ENCODE measurements at regions not wholly inside any gene's neighbourhood (a gene's known extent, or its start where the extent isn't known, plus 50 kb on each side); places are given as distances from the start of the nearest gene placed in this dataset.
"Not testable (repeated sequence)": the region's sequence is repeated elsewhere in the genome, so short reads cannot be mapped to it uniquely, and the experiment has no call there.

- DNase-seq: no peak
Observed at GRCh38 chr1:101121975-101122374, 96.4 kb upstream of the DPH5 start.

GRCh38 chr1:101121504-101121903 is 95.9 kb upstream of the DPH5 start:
- DNase-seq: no peak

GRCh38 chr1:101120868-101121267 is 95.3 kb upstream of the DPH5 start:
- DNase-seq: no peak

DNA sequence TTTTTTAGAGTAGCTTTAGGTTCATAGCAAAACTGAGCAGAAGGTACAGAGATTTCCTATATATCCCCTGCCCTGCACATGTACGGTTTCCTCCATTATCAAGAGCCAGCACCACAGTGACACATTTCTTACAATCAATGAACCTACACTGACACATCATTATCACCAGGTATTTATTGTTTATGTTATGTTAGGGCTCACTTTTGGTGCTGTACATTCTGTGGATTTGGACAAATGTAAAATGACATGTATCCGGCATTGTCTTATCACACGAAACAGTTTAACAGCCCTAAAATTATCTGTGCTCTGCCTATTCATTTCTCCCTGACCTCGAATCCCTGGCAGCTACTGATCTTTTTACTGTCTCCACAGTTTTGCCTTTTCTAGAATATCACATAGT is 93.7 kb upstream of the DPH5 start:
- DNase-seq: no peak

DNA sequence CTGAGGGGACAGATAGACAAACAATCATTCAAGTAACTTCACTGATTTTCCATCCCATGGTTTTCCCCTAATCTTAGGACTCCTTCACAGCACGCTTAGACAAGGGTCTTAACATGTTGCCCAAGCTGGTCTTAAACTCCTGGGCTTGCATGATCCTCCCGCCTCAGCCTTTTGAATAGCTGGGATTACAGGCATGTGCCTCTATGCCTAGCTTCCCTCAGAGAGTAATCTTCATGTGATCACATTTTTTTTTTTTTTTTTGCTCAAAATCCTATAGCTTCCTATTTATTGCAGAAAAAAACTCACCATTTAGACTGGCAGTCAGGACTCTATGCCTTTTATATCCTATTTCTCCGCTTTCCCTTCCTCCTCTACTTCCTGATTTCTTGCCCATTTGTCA is 90.4 kb upstream of the DPH5 start:
- no peak for DNase-seq

DNA sequence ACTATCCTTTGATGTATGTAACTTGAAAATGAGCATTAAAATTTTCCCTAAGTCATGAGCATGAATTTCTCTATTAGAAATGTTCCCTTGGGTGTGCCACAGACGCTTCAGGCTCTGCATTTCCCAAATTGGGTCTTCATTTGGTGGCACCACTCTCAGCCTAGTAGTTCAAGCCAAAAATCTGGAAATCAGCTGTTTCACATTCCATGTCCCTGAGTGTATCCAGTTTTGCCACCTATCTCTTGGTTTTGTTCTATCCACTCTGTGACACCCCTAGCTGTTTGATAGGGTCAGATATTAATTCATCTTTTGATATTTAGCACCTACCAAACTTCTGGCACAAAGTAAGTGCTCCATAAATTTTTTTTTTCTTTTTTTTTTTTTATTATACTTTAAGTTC is 89.5 kb upstream of the DPH5 start:
- DNase-seq: no peak

DNA sequence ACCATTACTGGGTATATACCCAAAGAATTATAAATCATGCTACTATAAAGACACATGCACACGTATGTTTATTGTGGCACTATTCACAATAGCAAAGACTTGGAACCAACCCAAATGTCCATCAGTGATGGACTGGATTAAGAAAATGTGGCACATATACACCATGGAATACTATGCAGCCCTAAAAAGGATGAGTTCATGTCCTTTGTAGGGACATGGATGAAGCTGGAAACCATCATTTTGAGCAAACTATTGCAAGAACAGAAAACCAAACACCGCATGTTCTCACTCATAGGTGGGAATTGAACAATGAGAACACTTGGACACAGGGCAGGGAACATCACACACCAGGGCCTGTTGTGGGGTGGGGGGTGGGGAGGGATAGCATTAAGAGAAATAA is 88.5 kb upstream of the DPH5 start:
- DNase-seq: not testable (repeated sequence)

GRCh38 chr1:101112051-101112780 is 86.6 kb upstream of the DPH5 start:
- DNase-seq: peak; percentile 83

DNA sequence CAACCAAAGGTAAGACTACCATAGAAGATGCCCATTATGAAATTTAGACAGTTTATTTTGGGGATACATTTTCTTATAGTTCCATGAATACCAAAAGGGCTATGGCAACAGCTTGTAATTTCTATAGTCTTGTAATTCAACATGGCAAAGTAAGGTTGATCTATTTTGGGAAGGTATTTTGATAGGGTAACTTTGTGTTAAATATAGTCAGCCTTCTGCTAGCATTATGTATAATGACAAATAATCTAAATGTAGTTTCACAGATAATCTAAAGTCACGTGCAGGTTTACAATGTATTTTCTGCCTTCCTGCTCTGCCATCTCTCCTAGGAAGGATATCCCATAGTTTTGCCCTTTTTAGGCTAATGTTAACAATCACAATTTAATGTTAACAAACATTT is 85.9 kb upstream of the DPH5 start:
- no peak for DNase-seq

GRCh38 chr1:101109791-101110190 is 84.2 kb upstream of the DPH5 start:
- DNase-seq: no peak

- no peak for DNase-seq
Observed at GRCh38 chr1:101108111-101108500, 82.5 kb upstream of the DPH5 start.

DNA sequence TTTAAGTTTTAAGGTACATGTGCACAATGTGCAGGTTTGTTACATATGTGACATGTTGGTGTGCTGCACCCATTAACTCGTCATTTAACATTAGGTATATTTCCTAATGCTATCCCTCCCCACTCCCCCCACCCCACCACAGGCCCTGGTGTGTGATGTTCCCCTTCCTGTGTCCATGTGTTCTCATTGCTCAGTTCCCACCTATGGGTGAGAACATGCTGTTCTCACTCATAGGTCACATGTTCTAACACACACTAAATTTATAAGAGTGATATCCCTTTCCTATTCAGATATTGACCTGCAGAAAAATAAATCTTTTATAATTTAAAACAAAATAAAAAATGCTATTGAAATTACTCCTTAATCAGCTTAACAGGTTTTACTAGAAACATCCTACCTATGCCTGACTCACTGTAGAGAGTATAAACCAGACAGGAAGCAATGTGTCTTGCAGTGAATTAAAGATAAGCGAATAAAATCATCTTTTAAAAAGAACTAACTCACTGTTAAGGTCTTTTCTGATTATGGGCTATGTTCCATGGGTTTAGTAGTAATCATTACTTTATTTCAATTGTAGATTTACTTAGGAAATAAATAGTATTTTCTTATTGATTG is 82.0 kb upstream of the DPH5 start:
- DNase-seq: no peak

- DNase-seq: no peak
Observed at GRCh38 chr1:101105877-101106276, 80.3 kb upstream of the DPH5 start.

DNA sequence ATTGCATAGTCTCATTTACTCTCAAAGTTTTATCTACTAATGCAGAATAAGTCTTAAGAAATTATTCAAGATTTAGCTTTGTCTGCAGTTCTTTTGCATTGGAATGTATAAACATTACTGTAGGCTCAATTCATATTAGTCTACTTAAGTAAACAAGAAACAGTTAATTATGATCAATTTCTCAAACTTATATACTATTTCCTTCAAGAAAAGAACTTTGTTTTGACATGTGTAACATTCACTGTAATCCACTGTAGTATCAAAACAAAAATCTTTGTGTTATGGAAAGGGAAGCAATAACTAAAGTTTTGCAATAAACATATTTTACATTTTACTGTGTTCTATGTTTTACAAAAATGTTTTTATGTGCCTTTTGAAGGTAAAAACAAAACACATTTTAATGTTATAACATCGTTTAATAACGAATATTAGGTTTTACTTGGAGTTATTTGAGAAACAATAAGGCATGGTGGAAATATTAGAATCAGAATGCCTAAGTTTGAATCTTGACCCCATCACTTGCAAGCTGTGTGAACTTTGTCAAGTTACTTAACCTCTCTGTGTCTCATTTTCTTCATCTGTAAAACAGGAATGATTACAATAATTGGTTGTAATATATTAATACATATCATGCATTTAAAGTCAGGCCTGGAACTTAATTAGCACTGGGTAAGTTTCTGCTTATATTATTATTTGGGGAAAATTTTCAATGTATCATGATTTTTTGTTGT is 77.0 kb upstream of the DPH5 start:
- DNase-seq: no peak

- peak; percentile 5 for DNase-seq
Observed at GRCh38 chr1:101101360-101101759, 75.8 kb upstream of the DPH5 start.

DNA sequence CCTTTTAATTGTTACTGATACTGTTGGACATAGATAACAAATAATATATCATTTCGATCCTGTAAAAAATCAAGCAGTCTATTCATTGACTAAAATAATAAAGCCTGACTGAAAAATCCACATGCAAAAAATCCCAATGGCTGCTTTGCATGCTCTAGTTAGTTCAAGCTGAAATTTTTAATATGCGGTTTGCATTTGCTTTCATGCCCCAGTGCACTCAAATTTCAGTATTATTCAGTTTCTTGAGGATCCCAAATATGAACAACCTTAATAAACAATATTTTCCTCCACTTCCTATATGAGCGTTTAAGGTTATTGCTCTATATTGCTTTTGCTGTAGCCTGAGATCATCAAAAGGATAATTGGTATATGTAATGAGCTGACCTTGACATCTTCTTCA is 75.1 kb upstream of the DPH5 start:
- no peak for DNase-seq

- no peak for DNase-seq
Observed at GRCh38 chr1:101098907-101099306, 73.3 kb upstream of the DPH5 start.

DNA sequence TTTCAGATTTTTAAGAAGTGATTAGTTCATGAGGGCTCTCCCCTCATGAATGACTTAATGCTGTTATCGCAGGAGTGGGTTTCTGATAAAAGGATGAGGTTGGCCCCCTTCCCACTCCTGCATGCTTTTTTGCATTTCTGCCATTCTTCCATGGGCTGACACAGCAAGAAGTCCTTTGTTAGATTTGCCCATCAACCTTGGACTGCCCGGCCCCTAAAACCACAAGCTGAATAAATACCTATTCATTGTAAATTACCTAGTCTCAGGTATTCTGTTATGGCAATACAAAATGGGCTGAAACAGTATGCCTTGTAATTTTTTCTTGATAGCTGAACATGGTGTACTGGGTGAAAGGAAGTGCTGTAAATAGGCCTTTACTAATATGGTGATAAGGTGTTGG is 72.7 kb upstream of the DPH5 start:
- no peak for DNase-seq

- DNase-seq: no peak
Observed at GRCh38 chr1:101089613-101090338, 64.2 kb upstream of the DPH5 start.

- DNase-seq: no peak
Observed at GRCh38 chr1:101088431-101088830, 62.8 kb upstream of the DPH5 start.

GRCh38 chr1:101086783-101087182 is 61.2 kb upstream of the DPH5 start:
- no peak for DNase-seq

DNA sequence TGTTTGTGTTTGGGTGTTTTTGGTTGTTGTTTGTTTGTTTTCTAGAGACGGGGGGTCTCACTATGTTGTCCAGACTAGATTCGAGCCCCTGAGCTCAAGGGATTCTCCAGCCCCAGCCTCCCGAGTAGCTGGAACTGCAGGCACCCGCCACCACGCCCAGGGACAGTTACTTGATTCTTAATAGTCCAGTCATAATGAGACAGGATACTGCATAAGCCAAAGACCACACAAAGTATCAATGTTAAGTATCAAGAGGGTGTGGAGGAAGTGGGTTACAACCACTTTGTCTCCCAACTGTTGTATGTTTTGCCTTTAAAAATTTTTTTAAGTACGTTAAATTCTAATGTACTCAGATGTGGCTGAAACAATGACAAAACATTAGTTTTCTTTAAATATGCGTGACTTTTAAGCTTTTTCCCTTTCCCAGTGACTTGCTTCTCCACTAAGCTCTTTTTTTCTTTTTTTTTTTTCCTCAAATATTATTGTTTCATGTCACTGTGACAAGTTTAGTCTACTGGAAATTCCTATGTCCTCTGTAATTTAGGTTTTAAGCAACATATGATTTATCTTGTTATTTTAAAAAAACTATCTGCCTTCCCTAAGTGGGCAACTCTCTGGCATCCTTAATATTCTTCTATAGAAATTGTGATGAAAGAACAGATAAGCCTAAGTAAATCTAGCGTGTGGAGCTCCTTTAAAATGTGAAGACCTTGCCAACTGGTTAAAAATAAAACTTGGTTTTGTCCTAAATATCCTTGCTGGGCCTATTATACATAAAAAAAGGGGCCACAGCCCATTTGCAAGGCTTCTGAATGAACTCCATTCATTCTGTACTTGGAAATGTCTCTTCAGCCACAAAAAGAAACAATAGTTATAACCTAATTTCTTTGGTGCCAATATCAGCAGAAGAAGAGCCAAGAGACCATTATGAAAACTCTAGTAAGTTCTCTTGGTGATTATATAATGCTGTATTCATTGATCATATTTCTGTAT is 56.2 kb upstream of the DPH5 start:
- no peak for DNase-seq
